MM.1S (cell line): ENCODE measurements at regions not wholly inside any gene's neighbourhood (a gene's known extent, or its start where the extent isn't known, plus 50 kb on each side); places are given as distances from the start of the nearest gene placed in this dataset.

Experiments used
- EZH2 ChIP-seq: fragments of 300-600 bp; sonication (generic); optimal IDR thresholded peaks from 2 replicates; pipeline ENCODE3; 2017; ENCODE audit warnings: low read depth, mild to moderate bottlenecking, antibody characterized with exemption, low read length, mixed read lengths
- EZH2phosphoT487 ChIP-seq: fragments of 300-600 bp; sonication (generic); IDR thresholded peaks from 2 replicates; pipeline ENCODE4 v1.6.1; 2018; ENCODE audit warnings: antibody characterized with exemption, low read length
- TF ChIP-seq, protein P1 (sequence below): fragments of 300-600 bp; sonication (generic); IDR thresholded peaks from 2 replicates; pipeline ENCODE4 v1.5.1; 2016; ENCODE audit warnings: antibody characterized with exemption, low read length, mixed read lengths

DNA sequence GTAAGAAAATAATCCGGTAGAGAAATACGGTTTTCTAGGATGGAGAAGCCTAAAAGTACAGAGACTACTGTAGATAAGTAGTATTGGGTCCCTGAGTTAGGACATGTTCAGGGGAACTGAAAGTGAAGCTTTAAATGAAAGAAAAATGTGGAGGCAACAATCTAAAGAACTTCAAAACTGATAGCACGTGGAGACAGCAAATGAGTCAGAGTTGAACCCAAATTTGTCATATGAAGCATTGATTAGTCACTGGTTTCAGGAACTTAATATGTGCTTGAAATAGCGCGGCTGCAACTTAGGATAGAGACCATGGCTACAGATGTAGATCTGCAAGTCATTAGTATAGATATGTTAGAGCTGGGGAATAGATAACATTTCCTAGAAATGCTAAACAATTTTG lies 1138.6 kb upstream of the SORCS1 start:
- TF ChIP-seq, protein P1, sequence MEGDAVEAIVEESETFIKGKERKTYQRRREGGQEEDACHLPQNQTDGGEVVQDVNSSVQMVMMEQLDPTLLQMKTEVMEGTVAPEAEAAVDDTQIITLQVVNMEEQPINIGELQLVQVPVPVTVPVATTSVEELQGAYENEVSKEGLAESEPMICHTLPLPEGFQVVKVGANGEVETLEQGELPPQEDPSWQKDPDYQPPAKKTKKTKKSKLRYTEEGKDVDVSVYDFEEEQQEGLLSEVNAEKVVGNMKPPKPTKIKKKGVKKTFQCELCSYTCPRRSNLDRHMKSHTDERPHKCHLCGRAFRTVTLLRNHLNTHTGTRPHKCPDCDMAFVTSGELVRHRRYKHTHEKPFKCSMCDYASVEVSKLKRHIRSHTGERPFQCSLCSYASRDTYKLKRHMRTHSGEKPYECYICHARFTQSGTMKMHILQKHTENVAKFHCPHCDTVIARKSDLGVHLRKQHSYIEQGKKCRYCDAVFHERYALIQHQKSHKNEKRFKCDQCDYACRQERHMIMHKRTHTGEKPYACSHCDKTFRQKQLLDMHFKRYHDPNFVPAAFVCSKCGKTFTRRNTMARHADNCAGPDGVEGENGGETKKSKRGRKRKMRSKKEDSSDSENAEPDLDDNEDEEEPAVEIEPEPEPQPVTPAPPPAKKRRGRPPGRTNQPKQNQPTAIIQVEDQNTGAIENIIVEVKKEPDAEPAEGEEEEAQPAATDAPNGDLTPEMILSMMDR, result no peak
- TF ChIP-seq EZH2 (no peak), EZH2phosphoT487 (no peak)
